Neutrophil (primary cell): ENCODE measurements at regions not wholly inside any gene's neighbourhood (a gene's known extent, or its start where the extent isn't known, plus 50 kb on each side); places are given as distances from the start of the nearest gene placed in this dataset.

Experiments used
- H3K27ac ChIP-seq: fragments of 200-600 bp; sonication (generic); 2 replicates; pipeline ENCODE4 v1.5.1; 2016; ENCODE audit warnings: mild to moderate bottlenecking, moderate library complexity
- H3K27me3 ChIP-seq: fragments of 200-600 bp; sonication (generic); 2 replicates; pipeline ENCODE4 v1.6.0; 2016; ENCODE audit warnings: mild to moderate bottlenecking
- H3K36me3 ChIP-seq: fragments of 200-600 bp; sonication (generic); 2 replicates; pipeline ENCODE4 v1.5.1; 2017
- H3K4me1 ChIP-seq, 2 experiments: fragments of 200-600 bp in 1 of 2; sonication (generic) in 1 of 2; 1 replicate in 1 of 2; 2 replicates in 1 of 2; pipeline versions ENCODE4 v1.5.1 to v1.6.1; 2013 to 2016; ENCODE audit warnings: low read depth in 1 of 2, low read length in 1 of 2, mild to moderate bottlenecking in 1 of 2, moderate library complexity in 1 of 2; ENCODE audit not compliant: control insufficient read depth in 1 of 2, insufficient read depth in 1 of 2
- H3K4me3 ChIP-seq, 2 experiments: fragments of 200-600 bp in 1 of 2; sonication (generic) in 1 of 2; 1 replicate in 1 of 2; 2 replicates in 1 of 2; pipeline ENCODE4 v1.5.1; 2013 to 2016; ENCODE audit warnings: low read depth in 1 of 2, low read length in 1 of 2, mild to moderate bottlenecking in 1 of 2, moderate library complexity in 1 of 2
- H3K9me3 ChIP-seq: fragments of 200-600 bp; sonication (generic); 2 replicates; pipeline ENCODE4 v1.5.1; 2016
- TF ChIP-seq, protein P1 (sequence below): fragments of 200-600 bp; sonication (generic); IDR thresholded peaks from 2 replicates; pipeline ENCODE4 v1.5.1; 2016; ENCODE audit warnings: antibody characterized with exemption

DNA sequence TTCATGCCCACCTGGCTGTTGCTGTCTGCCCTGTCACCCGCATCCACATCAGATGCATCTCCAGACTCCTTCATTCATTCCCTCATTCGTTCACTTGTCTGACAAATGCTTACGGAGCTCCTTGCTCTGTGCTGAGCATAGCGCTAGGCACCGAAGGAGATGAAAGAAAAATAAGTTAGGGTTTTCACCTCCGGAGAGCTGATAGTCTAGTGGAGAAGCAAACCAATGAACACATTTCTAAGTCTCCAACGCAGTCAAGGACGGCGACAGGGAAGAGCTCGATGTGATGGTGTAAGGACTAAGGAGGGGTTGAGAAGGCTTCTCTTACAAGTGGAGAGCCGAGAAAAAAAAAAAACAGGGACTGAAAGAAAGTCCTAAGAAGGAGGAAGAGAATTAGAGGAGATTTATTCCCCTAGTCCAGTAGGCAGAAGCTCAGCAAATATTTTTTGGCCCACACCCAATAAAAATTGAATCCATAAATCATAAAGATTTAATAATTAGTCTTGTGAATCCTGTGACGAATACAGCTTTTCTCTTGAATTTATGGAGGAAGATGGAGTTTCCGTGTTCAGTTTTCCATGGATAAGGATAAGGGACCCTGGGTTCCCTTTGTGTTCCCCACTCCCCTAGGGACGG lies 127.2 kb upstream of the DLG1 start:
- TF ChIP-seq, protein P1, sequence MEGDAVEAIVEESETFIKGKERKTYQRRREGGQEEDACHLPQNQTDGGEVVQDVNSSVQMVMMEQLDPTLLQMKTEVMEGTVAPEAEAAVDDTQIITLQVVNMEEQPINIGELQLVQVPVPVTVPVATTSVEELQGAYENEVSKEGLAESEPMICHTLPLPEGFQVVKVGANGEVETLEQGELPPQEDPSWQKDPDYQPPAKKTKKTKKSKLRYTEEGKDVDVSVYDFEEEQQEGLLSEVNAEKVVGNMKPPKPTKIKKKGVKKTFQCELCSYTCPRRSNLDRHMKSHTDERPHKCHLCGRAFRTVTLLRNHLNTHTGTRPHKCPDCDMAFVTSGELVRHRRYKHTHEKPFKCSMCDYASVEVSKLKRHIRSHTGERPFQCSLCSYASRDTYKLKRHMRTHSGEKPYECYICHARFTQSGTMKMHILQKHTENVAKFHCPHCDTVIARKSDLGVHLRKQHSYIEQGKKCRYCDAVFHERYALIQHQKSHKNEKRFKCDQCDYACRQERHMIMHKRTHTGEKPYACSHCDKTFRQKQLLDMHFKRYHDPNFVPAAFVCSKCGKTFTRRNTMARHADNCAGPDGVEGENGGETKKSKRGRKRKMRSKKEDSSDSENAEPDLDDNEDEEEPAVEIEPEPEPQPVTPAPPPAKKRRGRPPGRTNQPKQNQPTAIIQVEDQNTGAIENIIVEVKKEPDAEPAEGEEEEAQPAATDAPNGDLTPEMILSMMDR = no peak
- no peaks in the 10 kb centered on the region for H3K4me1 ChIP-seq
- H3K36me3 ChIP-seq = no peaks in the 10 kb centered on the region

DNA sequence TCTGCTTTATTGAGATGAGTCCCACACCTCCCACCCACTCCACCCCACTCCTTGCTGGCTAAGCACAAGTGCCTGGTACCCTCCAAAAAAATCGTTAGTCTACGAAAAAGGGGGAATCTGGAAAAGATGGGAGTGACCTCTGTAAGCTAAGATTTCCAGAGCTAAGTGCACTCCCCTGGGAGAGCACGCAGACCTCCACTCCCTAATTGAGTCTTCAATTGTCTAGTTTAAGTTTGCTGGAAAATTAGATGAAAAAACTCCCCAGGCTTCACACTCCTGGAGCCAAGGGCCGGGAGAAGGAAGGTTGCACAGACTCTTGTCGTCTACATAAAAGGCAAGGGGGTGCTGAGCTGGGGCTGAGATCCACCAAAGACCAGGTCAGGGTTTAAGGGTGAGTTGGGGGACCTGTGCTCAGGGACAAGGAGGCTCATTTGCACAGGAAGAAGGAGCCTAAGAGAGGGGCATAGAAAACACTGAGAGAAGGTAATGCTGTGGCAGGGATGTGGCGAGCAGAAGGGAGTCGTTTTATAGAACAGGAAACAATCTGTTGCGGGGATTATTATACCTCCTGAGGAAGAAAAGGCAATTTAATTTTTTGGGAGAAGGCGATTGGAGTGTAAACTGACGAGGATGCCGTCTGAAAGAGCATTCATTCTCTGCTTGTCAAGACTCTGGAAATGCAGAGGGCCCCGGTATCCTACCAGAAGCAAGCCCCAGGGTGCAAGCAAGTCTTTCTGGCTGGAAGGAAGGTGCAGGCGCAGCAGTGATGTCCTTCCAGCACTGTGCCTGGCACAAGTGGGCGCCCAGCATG lies 126.5 kb upstream of the DLG1 start:
- Histone ChIP-seq H3K36me3 (no peaks in the 10 kb centered on the region), H3K4me3 (no peak overlapping the region), H3K9me3 (no peaks in the 10 kb centered on the region), H3K4me1 (no peaks in the 10 kb centered on the region), H3K27me3 (peaks cover 30% of the 10 kb centered on the region), H3K27ac (no peak overlapping the region)
- TF ChIP-seq, protein P1 = no peak

More for the DNA sequence above, 127.2 kb upstream of the DLG1 start:
- Histone ChIP-seq H3K27ac (no peak overlapping the region), H3K27me3 (peaks cover 37% of the 10 kb centered on the region), H3K4me3 (no peak overlapping the region), H3K9me3 (no peaks in the 10 kb centered on the region)

DNA sequence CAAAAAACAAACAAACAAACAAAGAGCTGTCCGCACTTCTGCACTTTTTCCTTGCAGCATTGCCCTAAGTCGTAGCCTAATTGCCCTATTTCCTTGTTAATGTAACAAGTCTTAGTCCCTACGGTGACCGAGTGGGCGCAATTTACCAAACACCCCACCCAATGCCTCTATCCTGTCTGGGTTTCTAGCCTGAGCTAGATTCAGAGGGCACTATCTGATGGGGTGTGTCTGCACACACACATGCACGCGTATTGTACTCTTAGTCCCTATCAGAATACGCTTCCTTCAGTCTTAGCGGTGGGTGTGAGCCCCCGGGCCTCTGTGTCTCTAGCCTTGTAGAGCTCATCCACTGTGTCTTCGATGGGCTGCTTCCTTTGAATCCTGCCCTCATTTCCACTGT lies 125.9 kb upstream of the DLG1 start:
- TF ChIP-seq, protein P1 = no peak
- no peaks in the 10 kb centered on the region for H3K36me3 ChIP-seq
- no peak overlapping the region for H3K4me3 ChIP-seq
- H3K27ac ChIP-seq = no peak overlapping the region
- no peaks in the 10 kb centered on the region for H3K4me1 ChIP-seq
- H3K9me3 ChIP-seq = no peaks in the 10 kb centered on the region
- peaks cover 29% of the 10 kb centered on the region for H3K27me3 ChIP-seq

DNA sequence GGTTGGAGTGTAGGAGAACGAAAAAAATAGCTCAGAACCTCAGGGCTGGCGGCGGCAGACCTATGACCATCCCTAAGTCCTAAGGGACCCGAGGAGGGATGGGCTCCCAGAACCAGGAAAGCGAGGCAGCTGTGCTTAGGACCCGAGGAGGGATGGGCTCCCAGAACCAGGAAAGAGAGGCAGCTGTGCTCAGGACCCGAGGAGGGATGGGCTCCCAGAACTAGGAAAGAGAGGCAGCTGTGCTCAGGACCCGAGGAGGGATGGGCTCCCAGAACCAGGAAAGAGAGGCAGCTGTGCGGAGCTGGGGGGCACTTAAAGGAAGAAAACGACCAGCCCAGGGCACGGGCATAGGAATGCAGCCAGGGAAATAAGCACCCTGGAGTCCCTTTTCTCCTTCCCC lies 125.0 kb upstream of the DLG1 start:
- H3K27me3 ChIP-seq = peaks cover 29% of the 10 kb centered on the region
- no peak overlapping the region for H3K4me3 ChIP-seq
- H3K9me3 ChIP-seq = no peaks in the 10 kb centered on the region
- TF ChIP-seq, protein P1 = no peak
- no peaks in the 10 kb centered on the region for H3K36me3 ChIP-seq
- no peaks in the 10 kb centered on the region for H3K4me1 ChIP-seq
- H3K27ac ChIP-seq = no peak overlapping the region

DNA sequence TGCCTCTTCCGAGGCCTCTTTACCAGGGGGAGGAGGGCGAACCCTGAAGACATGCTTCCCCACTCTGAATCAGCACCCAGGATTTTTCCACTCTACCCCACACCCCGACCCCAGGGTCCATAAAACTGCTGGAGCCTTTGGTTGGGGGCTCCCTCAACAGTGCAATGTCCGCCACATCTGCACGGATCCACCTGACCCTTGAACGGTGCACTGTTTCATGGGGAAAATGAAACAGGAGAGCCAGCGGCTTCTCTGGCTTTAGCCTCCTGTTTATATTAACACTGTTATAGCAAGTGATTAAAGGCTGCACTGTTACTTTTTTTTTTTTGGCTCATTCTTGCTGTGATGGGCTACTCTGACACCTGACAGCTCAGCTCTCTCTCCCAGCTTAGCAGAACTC lies 124.1 kb upstream of the DLG1 start:
- TF ChIP-seq, protein P1 = no peak
- Histone ChIP-seq H3K27me3 (peaks cover 29% of the 10 kb centered on the region), H3K36me3 (no peaks in the 10 kb centered on the region), H3K27ac (no peak overlapping the region), H3K9me3 (no peaks in the 10 kb centered on the region), H3K4me1 (no peaks in the 10 kb centered on the region), H3K4me3 (no peak overlapping the region)
